ENCODE measurements at regions not wholly inside any gene's neighbourhood (a gene's known extent, or its start where the extent isn't known, plus 50 kb on each side); places are given as distances from the start of the nearest gene placed in this dataset.

DNA sequence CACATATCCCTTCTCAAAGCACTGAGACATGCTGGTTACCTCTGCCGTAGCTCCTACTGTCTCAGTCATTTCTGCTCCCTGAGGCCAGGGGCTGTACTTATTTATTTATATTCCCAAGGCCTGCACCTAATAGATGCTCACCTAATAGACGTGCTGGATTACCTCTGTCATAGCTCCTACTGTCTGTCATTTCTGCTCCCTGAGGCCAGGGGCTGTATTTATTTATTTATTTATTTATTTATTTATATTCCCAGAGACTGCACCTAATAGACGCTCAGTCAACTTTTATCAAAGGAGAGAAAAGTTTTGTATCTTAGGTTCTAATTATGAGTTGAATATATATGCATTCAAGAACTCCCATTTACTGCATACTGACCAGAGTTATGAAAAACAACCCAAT, 414.0 kb upstream of the TRIB2 start:
- no peak for TF ChIP-seq ZFX (IDR thresholded peaks at IDR 0.05; ENCODE audit: borderline replicate concordance)
- TF ChIP-seq, protein P1, sequence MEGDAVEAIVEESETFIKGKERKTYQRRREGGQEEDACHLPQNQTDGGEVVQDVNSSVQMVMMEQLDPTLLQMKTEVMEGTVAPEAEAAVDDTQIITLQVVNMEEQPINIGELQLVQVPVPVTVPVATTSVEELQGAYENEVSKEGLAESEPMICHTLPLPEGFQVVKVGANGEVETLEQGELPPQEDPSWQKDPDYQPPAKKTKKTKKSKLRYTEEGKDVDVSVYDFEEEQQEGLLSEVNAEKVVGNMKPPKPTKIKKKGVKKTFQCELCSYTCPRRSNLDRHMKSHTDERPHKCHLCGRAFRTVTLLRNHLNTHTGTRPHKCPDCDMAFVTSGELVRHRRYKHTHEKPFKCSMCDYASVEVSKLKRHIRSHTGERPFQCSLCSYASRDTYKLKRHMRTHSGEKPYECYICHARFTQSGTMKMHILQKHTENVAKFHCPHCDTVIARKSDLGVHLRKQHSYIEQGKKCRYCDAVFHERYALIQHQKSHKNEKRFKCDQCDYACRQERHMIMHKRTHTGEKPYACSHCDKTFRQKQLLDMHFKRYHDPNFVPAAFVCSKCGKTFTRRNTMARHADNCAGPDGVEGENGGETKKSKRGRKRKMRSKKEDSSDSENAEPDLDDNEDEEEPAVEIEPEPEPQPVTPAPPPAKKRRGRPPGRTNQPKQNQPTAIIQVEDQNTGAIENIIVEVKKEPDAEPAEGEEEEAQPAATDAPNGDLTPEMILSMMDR (IDR thresholded peaks at IDR 0.05), result no peak

Data from 22Rv1 (cell line).